A549 (cell line): ENCODE measurements at regions not wholly inside any gene's neighbourhood (a gene's known extent, or its start where the extent isn't known, plus 50 kb on each side); places are given as distances from the start of the nearest gene placed in this dataset.

Experiments
- ATAC-seq, 2 experiments: fragments of 200-7000 bp in 1 of 2; fragments of >200 bp in 1 of 2; cut with Nextera tagmentation in 1 of 2; cut with Tn5 transposase in 1 of 2; 3 replicates each; pipeline versions ENCODE4 v1.8.0 to v1.9.1; 2018 to 2020; ENCODE audit warnings: mild to moderate bottlenecking in 1 of 2, moderate library complexity in 1 of 2
- CTCF ChIA-PET: fragments of 300-600 bp; sonication (Branson Sonifier 250); formaldehyde crosslinking; extraction: SDS; loops from one replicate; lab custom pipeline; 2021; ENCODE audit warnings: antibody characterized with exemption, inconsistent platforms; lab: Yijun Ruan, JAX
- POLR2A ChIA-PET: fragments of 350-600 bp; formaldehyde crosslinking; extraction: SDS; loops from one replicate; lab custom pipeline; 2021; ENCODE audit warnings: antibody characterized with exemption, inconsistent platforms; lab: Yijun Ruan, JAX
- DNase-seq, 2 experiments: peaks; one replicate each; pipeline versions ENCODE4 v3.0.0 to v3.0.0-alpha.2; 2011 to 2016; ENCODE audit warnings: low read depth in 1 of 2, low spot score in 1 of 2
- FAIRE-seq: peaks from 2 replicates; lab custom pipeline; 2011; peaks lifted over from hg19 to GRCh38; lab: Jason Lieb, UNC
- H3K27ac ChIP-seq, 2 experiments: fragments of >200 bp; sonication (Bioruptor Twin); formaldehyde crosslinking; 3 replicates each; pipeline ENCODE4 v1.5.1; 2016 to 2017
- H3K4me1 ChIP-seq: fragments of >200 bp; sonication (Bioruptor Twin); formaldehyde crosslinking; 3 replicates; pipeline ENCODE4 v1.6.1; 2016
- H3K4me2 ChIP-seq: fragments of >200 bp; sonication (Bioruptor Twin); formaldehyde crosslinking; 3 replicates; pipeline ENCODE4 v1.6.1; 2016
- H3K4me3 ChIP-seq: fragments of >200 bp; sonication (Bioruptor Twin); formaldehyde crosslinking; 3 replicates; pipeline ENCODE4 v1.5.1; 2016
- H3K9me3 ChIP-seq: fragments of >200 bp; sonication (Bioruptor Twin); formaldehyde crosslinking; 3 replicates; pipeline ENCODE4 v1.6.1; 2016
- ATOH8 ChIP-seq: fragments of 250-450 bp; sonication (Bioruptor Pico); IDR thresholded peaks from 2 replicates; pipeline ENCODE4 v1.5.0; 2020; ENCODE audit warnings: low read depth, mild to moderate bottlenecking, moderate library complexity
- BHLHE40 ChIP-seq: IDR thresholded peaks from 2 replicates; pipeline ENCODE4 v1.6.1; 2012; ENCODE audit warnings: low read depth, low read length, inconsistent platforms
- CBX2 ChIP-seq: fragments of 200-600 bp; sonication (generic); IDR thresholded peaks from 2 replicates; pipeline ENCODE4 v1.6.1; 2016; ENCODE audit warnings: low read depth, mild to moderate bottlenecking, borderline replicate concordance
- CHD2 ChIP-seq: fragments of 150-350 bp; IDR thresholded peaks from 2 replicates; pipeline ENCODE4 v1.6.1; 2014; ENCODE audit warnings: low read length; ENCODE audit not compliant: partially characterized antibody
- CHD4 ChIP-seq: fragments of 200-600 bp; sonication (generic); IDR thresholded peaks from 2 replicates; pipeline ENCODE4 v1.6.1; 2016; ENCODE audit warnings: antibody characterized with exemption, mild to moderate bottlenecking, borderline replicate concordance
- CTCF ChIP-seq: fragments of >200 bp; sonication (Bioruptor Twin); formaldehyde crosslinking; IDR thresholded peaks from 3 replicates; pipeline ENCODE4 v1.5.1; 2016
- EHF ChIP-seq: fragments of 250-450 bp; sonication (Bioruptor Pico); IDR thresholded peaks from 2 replicates; pipeline ENCODE4 v1.5.0; 2020; ENCODE audit warnings: mild to moderate bottlenecking
- EHMT2 ChIP-seq: fragments of 200-600 bp; sonication (generic); IDR thresholded peaks from 2 replicates; pipeline ENCODE4 v1.6.1; 2016; ENCODE audit warnings: antibody characterized with exemption, low read depth, mild to moderate bottlenecking, moderate library complexity
- ELK1 ChIP-seq: fragments of 150-350 bp; IDR thresholded peaks from 2 replicates; pipeline ENCODE4 v1.6.1; 2014; ENCODE audit warnings: low read depth, mild to moderate bottlenecking, low read length
- EP300 ChIP-seq, 2 experiments: fragments of >200 bp; sonication (Bioruptor Twin); formaldehyde crosslinking; IDR thresholded peaks; 2 replicates in 1 of 2; 3 replicates in 1 of 2; pipeline ENCODE4 v1.6.1; 2016 to 2017
- FOSL2 ChIP-seq, 2 experiments: fragments of 450-650 bp in 1 of 2; fragments of >200 bp in 1 of 2; sonication (Bioruptor Twin) in 1 of 2; formaldehyde crosslinking; IDR thresholded peaks; 2 replicates each; pipeline versions ENCODE4 v1.5.0 to v1.6.1; 2016 to 2020; ENCODE audit warnings: mild to moderate bottlenecking in 1 of 2, moderate library complexity in 1 of 2
- GATA3 ChIP-seq: IDR thresholded peaks from 2 replicates; pipeline ENCODE4 v1.6.1; 2012; ENCODE audit warnings: borderline replicate concordance
- HES2 ChIP-seq: fragments of >200 bp; sonication (Bioruptor Twin); formaldehyde crosslinking; IDR thresholded peaks from 2 replicates; pipeline ENCODE4 v1.6.1; 2016
- HEYL ChIP-seq: fragments of 250-450 bp; sonication (Bioruptor Pico); IDR thresholded peaks from 2 replicates; pipeline ENCODE4 v1.8.0; 2021; ENCODE audit warnings: mild to moderate bottlenecking, moderate library complexity
- JUN ChIP-seq, 2 experiments: fragments of >200 bp; sonication (Bioruptor Twin); formaldehyde crosslinking; IDR thresholded peaks; 2 replicates in 1 of 2; 3 replicates in 1 of 2; pipeline ENCODE4 v1.6.1; 2016 to 2017
- KDM5A ChIP-seq: fragments of 200-600 bp; sonication (generic); IDR thresholded peaks from 2 replicates; pipeline ENCODE4 v1.6.1; 2016; ENCODE audit warnings: antibody characterized with exemption, mild to moderate bottlenecking
- NPAS2 ChIP-seq: fragments of 250-450 bp; sonication (Bioruptor Pico); IDR thresholded peaks from 2 replicates; pipeline ENCODE4 v1.8.0; 2022; ENCODE audit warnings: mild to moderate bottlenecking, moderate library complexity, borderline replicate concordance
- POLR2A ChIP-seq: IDR thresholded peaks from 2 replicates; pipeline ENCODE4 v1.6.1; 2012; ENCODE audit warnings: mild to moderate bottlenecking, low read length
- POLR2AphosphoS2 ChIP-seq: conservative IDR thresholded peaks from 2 replicates; pipeline ENCODE4 v1.6.1; 2012; ENCODE audit warnings: low read length, improper control_type of control experiment, inconsistent platforms
- SMC3 ChIP-seq: fragments of >200 bp; sonication (Bioruptor Twin); formaldehyde crosslinking; IDR thresholded peaks from 3 replicates; pipeline ENCODE4 v1.6.1; 2018; ENCODE audit warnings: inconsistent platforms
- SREBF2 ChIP-seq: fragments of 450-650 bp; IDR thresholded peaks from 2 replicates; pipeline ENCODE4 v1.6.1; 2014; ENCODE audit warnings: mild to moderate bottlenecking, moderate library complexity
- TFCP2L1 ChIP-seq: fragments of 250-450 bp; sonication (Bioruptor Pico); IDR thresholded peaks from 2 replicates; pipeline ENCODE4 v1.5.0; 2021; ENCODE audit warnings: mild to moderate bottlenecking
- USF2 ChIP-seq: fragments of 450-650 bp; IDR thresholded peaks from 2 replicates; pipeline ENCODE4 v1.6.1; 2014; ENCODE audit warnings: antibody characterized with exemption
- ZC3H11A ChIP-seq: fragments of 450-650 bp; IDR thresholded peaks from 2 replicates; pipeline ENCODE4 v1.6.1; 2014; ENCODE audit warnings: antibody characterized with exemption, mild to moderate bottlenecking
- WGBS: methylation state at CpG from one replicate; pipeline ENCODE4 v1.1.6; 2017; ENCODE audit errors: missing lambda C conversion rate; 5-methylcytosine and 5-hydroxymethylcytosine counted together

GRCh38 chr22:25496396-25497064, 67.9 kb upstream of the GRK3 start:
- ATAC-seq (no peak), FAIRE-seq (no peak), DNase-seq (no peak)
- Histone ChIP-seq H3K27ac (no peak overlapping the region), H3K4me2 (no peak overlapping the region), H3K4me3 (no peak overlapping the region), H3K4me1 (no peaks in the 10 kb centered on the region), H3K9me3 (no peaks in the 10 kb centered on the region)
- WGBS = 91% methylated on average over 4 of the region's 4 CpGs
- TF ChIP-seq EP300 (IDR thresholded peaks at IDR 0.05) = no peak
- no peak for TF ChIP-seq USF2
- TF ChIP-seq HEYL = no peak
- no peak for TF ChIP-seq JUN (IDR thresholded peaks at IDR 0.05)
- no peak for TF ChIP-seq SMC3
- no peak for TF ChIP-seq ATOH8 (CRISPR knock-in tag)
- TF ChIP-seq EHF = no peak
- TF ChIP-seq CHD2 = no peak
- ChIA-PET POLR2A (no interaction called here), CTCF (interaction anchor here (1.5 kb wide), 1 partner anchor 276 kb away, joined by 4 read pairs; no protein-coding TSS in a partner anchor)

- CTCF ChIA-PET = no interaction called here
- H3K9me3 ChIP-seq = no peaks in the 10 kb centered on the region
- no peak for ATAC-seq
Measured at GRCh38 chr22:25497181-25497641, 67.3 kb upstream of the GRK3 start.

GRCh38 chr22:25497716-25498115, 66.8 kb upstream of the GRK3 start:
- Histone ChIP-seq H3K27ac (no peak overlapping the region), H3K4me2 (no peak overlapping the region), H3K4me3 (no peak overlapping the region), H3K9me3 (no peaks in the 10 kb centered on the region), H3K4me1 (no peaks in the 10 kb centered on the region)
- DNase-seq = no peak
- ATAC-seq = no peak
- CTCF ChIA-PET = no interaction called here
- 75% methylated on average over 2 of the region's 2 CpGs for WGBS
- FAIRE-seq = no peak
- POLR2A ChIA-PET = no interaction called here
- TF ChIP-seq HES2 (no peak), ZC3H11A (no peak), FOSL2 (IDR thresholded peaks at IDR 0.05) (no peak), FOSL2 (CRISPR knock-in tag; IDR thresholded peaks at IDR 0.05) (no peak), EHMT2 (no peak), SMC3 (no peak), BHLHE40 (no peak), EHF (no peak), TFCP2L1 (CRISPR knock-in tag) (no peak), GATA3 (no peak), ELK1 (no peak), NPAS2 (CRISPR knock-in tag) (no peak), POLR2AphosphoS2 (no peak), SREBF2 (no peak), CBX2 (no peak), POLR2A (no peak)

More at GRCh38 chr22:25497181-25497641, 67.3 kb upstream of the GRK3 start:
- no peak overlapping the region for H3K4me3 ChIP-seq
- H3K4me2 ChIP-seq = no peak overlapping the region
- WGBS = 48% methylated on average over 2 of the region's 2 CpGs
- no peak for FAIRE-seq
- H3K4me1 ChIP-seq = no peaks in the 10 kb centered on the region
- DNase-seq = no peak
- POLR2A ChIA-PET = no interaction called here
- no peak for TF ChIP-seq SMC3
- no peak for TF ChIP-seq CHD4
- no peak for TF ChIP-seq KDM5A
- TF ChIP-seq USF2 = no peak
- no peak for TF ChIP-seq EHF
- TF ChIP-seq CTCF = no peak
- TF ChIP-seq ZC3H11A = no peak
- no peak overlapping the region for H3K27ac ChIP-seq
